ENCODE measurements at regions not wholly inside any gene's neighbourhood (a gene's known extent, or its start where the extent isn't known, plus 50 kb on each side); places are given as distances from the start of the nearest gene placed in this dataset.

- no peak for DNase-seq
These were observed 495.5 kb downstream of the MIAT start for GRCh38 chr22:27152883-27153282.

- no peak for DNase-seq
These were observed 496.0 kb downstream of the MIAT start for GRCh38 chr22:27153386-27153785.

- no peak for DNase-seq
These were observed 497.3 kb downstream of the MIAT start for GRCh38 chr22:27154717-27155116.

GRCh38 chr22:27156821-27157489 lies 499.6 kb downstream of the MIAT start:
- no peak for DNase-seq

GRCh38 chr22:27157666-27158370 lies 500.4 kb downstream of the MIAT start:
- no peak for DNase-seq

- DNase-seq: no peak
These were observed 501.6 kb downstream of the MIAT start for GRCh38 chr22:27159016-27159415.

GRCh38 chr22:27159716-27160295 lies 502.4 kb downstream of the MIAT start:
- no peak for DNase-seq

GRCh38 chr22:27163162-27164137 lies 506.1 kb downstream of the MIAT start:
- DNase-seq: no peak

- DNase-seq: no peak
These were observed 507.6 kb downstream of the MIAT start for GRCh38 chr22:27164781-27165503.

- DNase-seq: no peak
These were observed 511.3 kb downstream of the MIAT start for GRCh38 chr22:27168681-27169080.

- DNase-seq: no peak
These were observed 513.1 kb downstream of the MIAT start for GRCh38 chr22:27170491-27170890.

GRCh38 chr22:27171212-27171611 lies 513.8 kb downstream of the MIAT start:
- no peak for DNase-seq

- no peak for DNase-seq
These were observed 516.1 kb downstream of the MIAT start for GRCh38 chr22:27173530-27173929.

- no peak for DNase-seq
These were observed 517.8 kb downstream of the MIAT start for GRCh38 chr22:27175021-27175838.

- no peak for DNase-seq
These were observed 518.6 kb downstream of the MIAT start for GRCh38 chr22:27175974-27176373.

GRCh38 chr22:27179161-27179560 lies 521.8 kb downstream of the MIAT start:
- no peak for DNase-seq

- DNase-seq: no peak
These were observed 524.1 kb downstream of the MIAT start for GRCh38 chr22:27181537-27181936.

GRCh38 chr22:27183474-27183873 lies 526.1 kb downstream of the MIAT start:
- DNase-seq: no peak

- no peak for DNase-seq
These were observed 527.8 kb downstream of the MIAT start for GRCh38 chr22:27185099-27185709.

- no peak for DNase-seq
These were observed 528.4 kb downstream of the MIAT start for GRCh38 chr22:27185760-27186302.

GRCh38 chr22:27186643-27187042 lies 529.3 kb downstream of the MIAT start:
- no peak for DNase-seq
